ENCODE measurements at regions not wholly inside any gene's neighbourhood (a gene's known extent, or its start where the extent isn't known, plus 50 kb on each side); places are given as distances from the start of the nearest gene placed in this dataset.

GRCh38 chr5:106324356-106324755 is 1346.4 kb downstream of the EFNA5 start:
- POLR2A ChIA-PET = no interaction called here

GRCh38 chr5:106321242-106321641 is 1349.5 kb downstream of the EFNA5 start:
- H3K27me3 ChIP-seq (ENCODE audit: insufficient read depth, low read length, poor library complexity, severe bottlenecking) = no peaks in the 10 kb centered on the region
- H3K4me3 Mint-ChIP-seq = no peak overlapping the region
- DNase-seq = no peak
- ChIA-PET POLR2A (no interaction called here), CTCF (no interaction called here)
- H3K27ac Mint-ChIP-seq = no peak overlapping the region
- no peaks in the 10 kb centered on the region for H3K36me3 ChIP-seq (ENCODE audit: insufficient read depth, low read length)
- no peaks in the 10 kb centered on the region for H3K36me3 Mint-ChIP-seq
- H3K27me3 Mint-ChIP-seq = peaks cover 0 to 2% of the 10 kb centered on the region in 2 donors
- no peak overlapping the region for H3K4me3 ChIP-seq (ENCODE audit: low read length)
- H3K27ac ChIP-seq (ENCODE audit: low read depth, low read length) = no peak overlapping the region
- no peaks in the 10 kb centered on the region for H3K9me3 ChIP-seq (ENCODE audit: low read length)
- H3K9me3 Mint-ChIP-seq = peaks cover 0 to 17% (median 3%) of the 10 kb centered on the region in 5 donors
- no peaks in the 10 kb centered on the region for H3K4me1 ChIP-seq (ENCODE audit: insufficient read depth, low read length)
- no peaks in the 10 kb centered on the region for H3K4me1 Mint-ChIP-seq

More at GRCh38 chr5:106324356-106324755, 1346.4 kb downstream of the EFNA5 start:
- H3K27ac ChIP-seq (ENCODE audit: low read depth, low read length) = no peak overlapping the region
- H3K4me1 Mint-ChIP-seq = no peaks in the 10 kb centered on the region
- no peak overlapping the region for H3K4me3 Mint-ChIP-seq
- no peaks in the 10 kb centered on the region for H3K36me3 Mint-ChIP-seq
- no peaks in the 10 kb centered on the region for H3K4me1 ChIP-seq (ENCODE audit: insufficient read depth, low read length)
- H3K9me3 ChIP-seq (ENCODE audit: low read length) = no peaks in the 10 kb centered on the region
- no peak overlapping the region for H3K27ac Mint-ChIP-seq
- CTCF ChIA-PET = no interaction called here
- no peaks in the 10 kb centered on the region for H3K27me3 Mint-ChIP-seq
- no peak for DNase-seq
- peaks cover 3 to 12% (median 6%) of the 10 kb centered on the region in 5 donors for H3K9me3 Mint-ChIP-seq
- no peak overlapping the region for H3K4me3 ChIP-seq (ENCODE audit: low read length)
- no peaks in the 10 kb centered on the region for H3K36me3 ChIP-seq (ENCODE audit: insufficient read depth, low read length)
- H3K27me3 ChIP-seq (ENCODE audit: insufficient read depth, low read length, poor library complexity, severe bottlenecking) = no peaks in the 10 kb centered on the region

- H3K36me3 Mint-ChIP-seq = no peaks in the 10 kb centered on the region
- CTCF ChIA-PET = no interaction called here
These were observed 1356.4 kb downstream of the EFNA5 start for GRCh38 chr5:106314221-106314824.

GRCh38 chr5:106312360-106312759 is 1358.4 kb downstream of the EFNA5 start:
- POLR2A ChIA-PET = no interaction called here
- CTCF ChIA-PET = no interaction called here
- H3K4me1 ChIP-seq (ENCODE audit: insufficient read depth, low read length) = no peaks in the 10 kb centered on the region

More at GRCh38 chr5:106314221-106314824, 1356.4 kb downstream of the EFNA5 start:
- H3K9me3 ChIP-seq (ENCODE audit: low read length) = no peaks in the 10 kb centered on the region
- no peak overlapping the region for H3K4me3 ChIP-seq (ENCODE audit: low read length)
- no peak overlapping the region for H3K27ac ChIP-seq (ENCODE audit: low read depth, low read length)
- DNase-seq = no peak
- POLR2A ChIA-PET = no interaction called here
- no peaks in the 10 kb centered on the region for H3K4me1 Mint-ChIP-seq
- no peaks in the 10 kb centered on the region for H3K4me1 ChIP-seq (ENCODE audit: insufficient read depth, low read length)
- peaks cover 0 to 12% (median 1%) of the 10 kb centered on the region in 5 donors for H3K9me3 Mint-ChIP-seq
- H3K27me3 ChIP-seq (ENCODE audit: insufficient read depth, low read length, poor library complexity, severe bottlenecking) = no peaks in the 10 kb centered on the region
- H3K36me3 ChIP-seq (ENCODE audit: insufficient read depth, low read length) = no peaks in the 10 kb centered on the region
- no peak overlapping the region for H3K4me3 Mint-ChIP-seq
- peaks cover 0 to 2% of the 10 kb centered on the region in 2 donors for H3K27me3 Mint-ChIP-seq
- no peak overlapping the region for H3K27ac Mint-ChIP-seq

GRCh38 chr5:106311230-106311915 is 1359.4 kb downstream of the EFNA5 start:
- no peak overlapping the region for H3K4me3 Mint-ChIP-seq
- Histone ChIP-seq H3K4me1 (ENCODE audit: insufficient read depth, low read length) (no peaks in the 10 kb centered on the region), H3K27ac (ENCODE audit: low read depth, low read length) (no peak overlapping the region), H3K9me3 (ENCODE audit: low read length) (no peaks in the 10 kb centered on the region), H3K27me3 (ENCODE audit: insufficient read depth, low read length, poor library complexity, severe bottlenecking) (no peaks in the 10 kb centered on the region), H3K4me3 (ENCODE audit: low read length) (no peak overlapping the region), H3K36me3 (ENCODE audit: insufficient read depth, low read length) (no peaks in the 10 kb centered on the region)
- no peak overlapping the region for H3K27ac Mint-ChIP-seq
- ChIA-PET CTCF (no interaction called here), POLR2A (no interaction called here)
- no peaks in the 10 kb centered on the region for H3K4me1 Mint-ChIP-seq
- peaks cover 0 to 7% (median 0%) of the 10 kb centered on the region in 5 donors for H3K9me3 Mint-ChIP-seq
- H3K27me3 Mint-ChIP-seq = no peaks in the 10 kb centered on the region
- no peak for DNase-seq
- H3K36me3 Mint-ChIP-seq = no peaks in the 10 kb centered on the region

More at GRCh38 chr5:106312360-106312759, 1358.4 kb downstream of the EFNA5 start:
- no peaks in the 10 kb centered on the region for H3K4me1 Mint-ChIP-seq
- no peaks in the 10 kb centered on the region for H3K36me3 ChIP-seq (ENCODE audit: insufficient read depth, low read length)
- H3K27me3 ChIP-seq (ENCODE audit: insufficient read depth, low read length, poor library complexity, severe bottlenecking) = no peaks in the 10 kb centered on the region
- H3K9me3 Mint-ChIP-seq = peaks cover 0 to 12% (median 1%) of the 10 kb centered on the region in 5 donors
- no peak overlapping the region for H3K4me3 Mint-ChIP-seq
- DNase-seq = no peak
- H3K36me3 Mint-ChIP-seq = no peaks in the 10 kb centered on the region
- H3K27ac Mint-ChIP-seq = no peak overlapping the region
- no peak overlapping the region for H3K4me3 ChIP-seq (ENCODE audit: low read length)
- no peaks in the 10 kb centered on the region for H3K9me3 ChIP-seq (ENCODE audit: low read length)
- H3K27me3 Mint-ChIP-seq = no peaks in the 10 kb centered on the region
- H3K27ac ChIP-seq (ENCODE audit: low read depth, low read length) = no peak overlapping the region

- Mint-ChIP-seq H3K27ac (no peak overlapping the region), H3K27me3 (no peaks in the 10 kb centered on the region), H3K9me3 (peaks cover 0 to 7% (median 2%) of the 10 kb centered on the region in 5 donors), H3K4me3 (no peak overlapping the region), H3K4me1 (no peaks in the 10 kb centered on the region), H3K36me3 (no peaks in the 10 kb centered on the region)
- Histone ChIP-seq H3K27me3 (ENCODE audit: insufficient read depth, low read length, poor library complexity, severe bottlenecking) (no peaks in the 10 kb centered on the region), H3K4me1 (ENCODE audit: insufficient read depth, low read length) (no peaks in the 10 kb centered on the region), H3K9me3 (ENCODE audit: low read length) (no peaks in the 10 kb centered on the region), H3K36me3 (ENCODE audit: insufficient read depth, low read length) (no peaks in the 10 kb centered on the region), H3K27ac (ENCODE audit: low read depth, low read length) (no peak overlapping the region), H3K4me3 (ENCODE audit: low read length) (no peak overlapping the region)
- POLR2A ChIA-PET = no interaction called here
- CTCF ChIA-PET = no interaction called here
- DNase-seq = no peak
These were observed 1363.5 kb downstream of the EFNA5 start for GRCh38 chr5:106307265-106307664.

GRCh38 chr5:106306313-106307028 is 1364.3 kb downstream of the EFNA5 start:
- Mint-ChIP-seq H3K9me3 (peaks cover 0 to 8% (median 2%) of the 10 kb centered on the region in 5 donors), H3K27me3 (no peaks in the 10 kb centered on the region), H3K27ac (no peak overlapping the region), H3K36me3 (no peaks in the 10 kb centered on the region), H3K4me3 (no peak overlapping the region), H3K4me1 (no peaks in the 10 kb centered on the region)
- no peaks in the 10 kb centered on the region for H3K27me3 ChIP-seq (ENCODE audit: insufficient read depth, low read length, poor library complexity, severe bottlenecking)
- no peaks in the 10 kb centered on the region for H3K4me1 ChIP-seq (ENCODE audit: insufficient read depth, low read length)
- DNase-seq = no peak
- CTCF ChIA-PET = no interaction called here
- no peak overlapping the region for H3K27ac ChIP-seq (ENCODE audit: low read depth, low read length)
- no peaks in the 10 kb centered on the region for H3K9me3 ChIP-seq (ENCODE audit: low read length)
- no peak overlapping the region for H3K4me3 ChIP-seq (ENCODE audit: low read length)
- no peaks in the 10 kb centered on the region for H3K36me3 ChIP-seq (ENCODE audit: insufficient read depth, low read length)
- POLR2A ChIA-PET = no interaction called here

- Mint-ChIP-seq H3K27ac (no peak overlapping the region), H3K36me3 (no peaks in the 10 kb centered on the region), H3K4me1 (no peaks in the 10 kb centered on the region), H3K9me3 (peaks cover 2 to 9% (median 3%) of the 10 kb centered on the region in 5 donors), H3K27me3 (no peaks in the 10 kb centered on the region), H3K4me3 (no peak overlapping the region)
- CTCF ChIA-PET = no interaction called here
- Histone ChIP-seq H3K27me3 (ENCODE audit: insufficient read depth, low read length, poor library complexity, severe bottlenecking) (no peaks in the 10 kb centered on the region), H3K27ac (ENCODE audit: low read depth, low read length) (no peak overlapping the region), H3K9me3 (ENCODE audit: low read length) (no peaks in the 10 kb centered on the region), H3K4me3 (ENCODE audit: low read length) (no peak overlapping the region), H3K36me3 (ENCODE audit: insufficient read depth, low read length) (no peaks in the 10 kb centered on the region), H3K4me1 (ENCODE audit: insufficient read depth, low read length) (no peaks in the 10 kb centered on the region)
- POLR2A ChIA-PET = no interaction called here
- no peak for DNase-seq
These were observed 1366.8 kb downstream of the EFNA5 start for GRCh38 chr5:106303911-106304310.

Measured in CD8-positive, alpha-beta memory T cell (primary cell).